ENCODE measurements at regions not wholly inside any gene's neighbourhood (a gene's known extent, or its start where the extent isn't known, plus 50 kb on each side); places are given as distances from the start of the nearest gene placed in this dataset.

- Histone ChIP-seq H3K36me3 (ENCODE audit: control insufficient read depth, insufficient read depth, low read length) (no peaks in the 10 kb centered on the region), H2BK120ac (ENCODE audit: low read depth, low read length) (no peak overlapping the region), H3K9ac (ENCODE audit: low read depth, low read length) (no peak overlapping the region), H3K4me3 (ENCODE audit: insufficient read depth, low read depth, low read length) (no peak overlapping the region), H3K9me3 (ENCODE audit: control insufficient read depth, insufficient read depth, low read length) (no peaks in the 10 kb centered on the region), H4K20me1 (ENCODE audit: insufficient read depth, low read length) (no peaks in the 10 kb centered on the region), H2BK20ac (ENCODE audit: low read depth, low read length) (no peak overlapping the region), H3K27ac (ENCODE audit: insufficient read depth, low read length) (no peak overlapping the region), H3K18ac (ENCODE audit: low read depth, low read length) (no peak overlapping the region), H3K4me2 (ENCODE audit: low read depth, low read length) (no peak overlapping the region), H4K91ac (ENCODE audit: insufficient read depth, low read depth, low read length) (no peak overlapping the region), H3K23ac (ENCODE audit: low read depth, low read length) (no peak overlapping the region), H3K27me3 (ENCODE audit: control insufficient read depth, insufficient read depth, low read length) (no peaks in the 10 kb centered on the region), H3K4me1 (ENCODE audit: control insufficient read depth, insufficient read depth, low read length) (no peaks in the 10 kb centered on the region), H3K56ac (ENCODE audit: extremely low read depth, insufficient read depth, low read length) (no peak overlapping the region), H3K9me1 (ENCODE audit: insufficient read depth, low read length) (no peaks in the 10 kb centered on the region), H4K5ac (ENCODE audit: low read depth, low read length) (no peak overlapping the region), H3K4ac (ENCODE audit: low read depth, low read length) (no peak overlapping the region), H2AK9ac (replicated peaks; ENCODE audit: low read depth, low read length, poor library complexity) (no peak overlapping the region), H4K8ac (ENCODE audit: low read depth in 2 of 2, low read length in 2 of 2) (no peak overlapping the region), H3K14ac (replicated peaks; ENCODE audit: low read depth, low read length) (no peak overlapping the region), H3K79me1 (ENCODE audit: low read depth in 1 of 2, low read length in 2 of 2) (no peaks in the 10 kb centered on the region), H2BK5ac (ENCODE audit: low read depth, low read length, poor library complexity, severe bottlenecking) (no peak overlapping the region), H2AK5ac (ENCODE audit: low read depth, low read length) (no peak overlapping the region), H2BK15ac (ENCODE audit: low read depth, low read length) (no peak overlapping the region), H2AFZ (replicated peaks; ENCODE audit: low read length, poor library complexity) (no peak overlapping the region)
- BruUV-seq (replicated peaks), result no TSS peak
- DNase-seq (no peak), ATAC-seq (ENCODE audit: low read depth) (no peak)
- POLR2A ChIA-PET (ENCODE audit: unreplicated experiment), result no interaction called here
- intact Hi-C loops (cut with micrococcal nuclease), result no loop called here
- in situ Hi-C loops (cut with MboI; ENCODE audit: low sequenced_read_pairs), result no loop called here
- TF ChIP-seq FOS (IDR thresholded peaks at IDR 0.05; ENCODE audit: low read depth, low read length) (no peak), ELK1 (IDR thresholded peaks at IDR 0.05; ENCODE audit: borderline replicate concordance, low read depth, low read length) (no peak), RFX5 (IDR thresholded peaks at IDR 0.05; ENCODE audit: low read depth, low read length) (no peak), MAFK (IDR thresholded peaks at IDR 0.05; ENCODE audit: low read depth, low read length) (no peak), CHD1 (IDR thresholded peaks at IDR 0.05; ENCODE audit: low read depth, low read length) (no peak), MAZ (IDR thresholded peaks at IDR 0.05; ENCODE audit: borderline replicate concordance, low read depth, low read length) (no peak), MXI1 (IDR thresholded peaks at IDR 0.05; ENCODE audit: borderline replicate concordance, low read depth, low read length) (no peak), BHLHE40 (IDR thresholded peaks at IDR 0.05; ENCODE audit: low read depth, low read length) (no peak), RCOR1 (IDR thresholded peaks at IDR 0.05; ENCODE audit: insufficient replicate concordance, low read length) (no peak), USF2 (IDR thresholded peaks at IDR 0.05; ENCODE audit: low read depth, low read length) (no peak), NFE2L2 (IDR thresholded peaks at IDR 0.05; ENCODE audit: low read depth, low read length) (no peak), POLR2A (IDR thresholded peaks at IDR 0.05; ENCODE audit: low read depth, low read length) (no peak), CEBPB (IDR thresholded peaks at IDR 0.05; ENCODE audit: low read depth, low read length) (no peak), SMC3 (IDR thresholded peaks at IDR 0.05; ENCODE audit: low read depth, low read length) (no peak), RAD21 (IDR thresholded peaks at IDR 0.05; ENCODE audit: low read length) (no peak)
- TF ChIP-seq, protein P1, sequence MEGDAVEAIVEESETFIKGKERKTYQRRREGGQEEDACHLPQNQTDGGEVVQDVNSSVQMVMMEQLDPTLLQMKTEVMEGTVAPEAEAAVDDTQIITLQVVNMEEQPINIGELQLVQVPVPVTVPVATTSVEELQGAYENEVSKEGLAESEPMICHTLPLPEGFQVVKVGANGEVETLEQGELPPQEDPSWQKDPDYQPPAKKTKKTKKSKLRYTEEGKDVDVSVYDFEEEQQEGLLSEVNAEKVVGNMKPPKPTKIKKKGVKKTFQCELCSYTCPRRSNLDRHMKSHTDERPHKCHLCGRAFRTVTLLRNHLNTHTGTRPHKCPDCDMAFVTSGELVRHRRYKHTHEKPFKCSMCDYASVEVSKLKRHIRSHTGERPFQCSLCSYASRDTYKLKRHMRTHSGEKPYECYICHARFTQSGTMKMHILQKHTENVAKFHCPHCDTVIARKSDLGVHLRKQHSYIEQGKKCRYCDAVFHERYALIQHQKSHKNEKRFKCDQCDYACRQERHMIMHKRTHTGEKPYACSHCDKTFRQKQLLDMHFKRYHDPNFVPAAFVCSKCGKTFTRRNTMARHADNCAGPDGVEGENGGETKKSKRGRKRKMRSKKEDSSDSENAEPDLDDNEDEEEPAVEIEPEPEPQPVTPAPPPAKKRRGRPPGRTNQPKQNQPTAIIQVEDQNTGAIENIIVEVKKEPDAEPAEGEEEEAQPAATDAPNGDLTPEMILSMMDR (conservative IDR thresholded peaks at IDR 0.05; ENCODE audit: low read depth, low read length), result no peak
- CTCF ChIA-PET, result no interaction called here
- WGBS, 2 experiments (ENCODE audit: extremely low coverage in 2 of 2, insufficient read length in 1 of 2), result no CpG with 5 or more reads among the region's 4 CpGs
- dilution Hi-C loops (cut with HindIII; ENCODE audit: low sequenced_read_pairs, unreplicated experiment), result no loop called here
Observed at GRCh38 chr7:65475040-65475726, 101.5 kb downstream of the ZNF92 start.

All from IMR-90 (cell line).